ENCODE measurements at regions not wholly inside any gene's neighbourhood (a gene's known extent, or its start where the extent isn't known, plus 50 kb on each side); places are given as distances from the start of the nearest gene placed in this dataset.

GRCh38 chr13:71962735-71963134, 95.7 kb upstream of the DACH1 start:
- no peak overlapping the region for H3K4me3 ChIP-seq
- H3K4me1 ChIP-seq = no peaks in the 10 kb centered on the region
- intact Hi-C loops (cut with DNase I) = no loop called here
- H3K36me3 ChIP-seq = no peaks in the 10 kb centered on the region
- H3K27ac ChIP-seq = no peak overlapping the region
- DNase-seq (ENCODE audit: low spot score in 2 of 2) = no peak
- no peaks in the 10 kb centered on the region for H3K27me3 ChIP-seq
- TF ChIP-seq CTCF (IDR thresholded peaks at IDR 0.05) = no peak
- H3K9me3 ChIP-seq = no peaks in the 10 kb centered on the region

DNA sequence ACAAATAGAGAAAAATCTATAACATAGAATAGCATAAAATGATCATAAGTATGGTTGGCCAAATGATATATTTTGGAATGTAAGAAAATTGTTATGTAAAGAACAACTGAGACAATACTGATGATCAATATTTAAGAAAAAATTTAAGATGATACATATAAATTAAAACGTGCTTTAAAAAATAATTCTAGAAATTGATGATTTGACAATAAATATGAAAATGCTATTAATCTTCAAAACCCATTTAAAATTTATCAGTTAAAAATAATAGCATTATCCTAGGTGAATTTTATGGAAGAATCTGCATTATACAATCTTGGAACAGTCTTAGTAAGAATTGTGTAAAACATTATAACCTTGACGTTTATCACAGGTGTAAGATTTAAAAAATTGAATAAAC, 95.1 kb upstream of the DACH1 start:
- no peak overlapping the region for H3K27ac ChIP-seq
- no peak for DNase-seq (ENCODE audit: low spot score in 2 of 2)
- intact Hi-C loops (cut with DNase I) = no loop called here
- no peak for TF ChIP-seq CTCF (IDR thresholded peaks at IDR 0.05)
- H3K4me3 ChIP-seq = no peak overlapping the region
- no peaks in the 10 kb centered on the region for H3K4me1 ChIP-seq
- H3K36me3 ChIP-seq = no peaks in the 10 kb centered on the region
- no peaks in the 10 kb centered on the region for H3K27me3 ChIP-seq
- H3K9me3 ChIP-seq = no peaks in the 10 kb centered on the region

DNA sequence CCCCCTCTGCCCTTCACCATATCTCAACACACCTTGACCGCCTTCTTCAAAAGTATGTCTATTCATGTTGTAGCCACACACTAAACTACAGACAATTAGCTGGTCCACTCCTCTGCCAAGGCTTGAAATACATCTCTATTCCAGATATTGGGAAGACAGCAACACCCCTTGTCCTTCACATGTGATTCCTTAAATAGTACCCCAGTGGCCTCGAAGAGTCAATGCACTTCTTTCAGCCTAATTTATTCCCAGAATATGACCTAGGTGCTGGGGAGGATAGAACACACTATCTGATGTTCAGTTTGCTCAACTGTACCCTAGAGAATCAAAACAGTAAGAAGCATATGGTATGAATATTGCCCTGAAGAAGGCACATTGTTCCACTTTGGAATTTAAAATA, 82.4 kb upstream of the DACH1 start:
- Histone ChIP-seq H3K27ac (no peak overlapping the region), H3K4me1 (no peaks in the 10 kb centered on the region), H3K36me3 (no peaks in the 10 kb centered on the region), H3K9me3 (no peaks in the 10 kb centered on the region), H3K27me3 (no peaks in the 10 kb centered on the region), H3K4me3 (no peak overlapping the region)
- DNase-seq (ENCODE audit: low spot score in 2 of 2) = no peak
- intact Hi-C loops (cut with DNase I) = no loop called here
- TF ChIP-seq CTCF (IDR thresholded peaks at IDR 0.05) = no peak

GRCh38 chr13:71939186-71939585, 72.2 kb upstream of the DACH1 start:
- no peaks in the 10 kb centered on the region for H3K36me3 ChIP-seq
- no peaks in the 10 kb centered on the region for H3K4me1 ChIP-seq
- no peaks in the 10 kb centered on the region for H3K9me3 ChIP-seq
- intact Hi-C loops (cut with DNase I) = no loop called here
- no peak overlapping the region for H3K27ac ChIP-seq
- DNase-seq (ENCODE audit: low spot score in 2 of 2) = no peak
- no peak for TF ChIP-seq CTCF (IDR thresholded peaks at IDR 0.05)
- no peaks in the 10 kb centered on the region for H3K27me3 ChIP-seq
- no peak overlapping the region for H3K4me3 ChIP-seq

DNA sequence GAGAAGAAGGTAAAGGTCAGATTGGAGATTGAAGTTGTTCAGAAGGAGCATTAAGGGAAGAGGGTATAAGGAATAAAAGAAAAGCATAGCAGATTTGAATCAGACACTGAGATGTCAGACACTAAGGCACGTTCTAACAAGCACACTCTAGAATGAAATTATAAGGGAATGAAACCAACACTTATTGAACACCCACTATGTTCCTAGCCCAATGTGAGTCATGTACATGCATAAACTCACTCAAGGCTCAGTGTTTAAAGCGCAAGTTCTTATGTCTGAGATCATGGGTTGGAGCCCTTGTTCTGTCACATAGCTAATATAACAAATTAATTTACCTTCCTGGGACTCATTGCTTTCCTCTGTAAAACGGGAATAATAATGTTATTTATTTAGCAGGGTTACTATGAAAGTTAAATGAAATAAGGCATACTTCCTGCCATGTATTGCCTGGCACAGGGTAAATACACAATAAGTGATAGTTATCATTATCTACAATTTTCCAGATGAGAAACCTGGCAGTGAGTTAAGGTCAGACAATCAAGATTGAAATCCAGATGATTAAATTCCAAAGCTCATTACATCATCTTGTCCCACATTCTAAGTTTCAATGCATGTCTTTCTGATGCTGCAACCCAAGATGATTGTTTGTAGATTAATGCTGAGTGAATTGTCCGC, 68.3 kb upstream of the DACH1 start:
- intact Hi-C loops (cut with DNase I) = no loop called here
- no peak for TF ChIP-seq CTCF (IDR thresholded peaks at IDR 0.05)

DNA sequence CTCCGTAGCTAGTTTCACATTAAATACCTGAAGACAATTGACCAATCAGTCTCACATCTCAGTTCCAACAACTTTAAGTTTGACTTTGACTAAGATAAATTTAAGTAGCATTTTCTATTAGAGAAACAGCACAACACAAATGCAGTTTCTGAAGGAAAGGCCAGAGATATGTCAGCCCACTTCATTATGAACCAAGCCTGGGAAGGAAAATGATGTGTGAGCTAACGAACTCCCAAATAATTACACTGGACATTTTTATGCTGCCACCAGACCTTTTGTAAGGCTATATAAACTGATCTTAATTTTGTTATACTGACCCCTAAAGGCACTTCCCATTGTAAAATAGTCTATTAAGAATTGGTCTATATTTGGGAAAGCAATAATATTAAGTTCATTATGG, 57.9 kb upstream of the DACH1 start:
- no peaks in the 10 kb centered on the region for H3K27me3 ChIP-seq
- no peak overlapping the region for H3K27ac ChIP-seq
- TF ChIP-seq CTCF (IDR thresholded peaks at IDR 0.05) = no peak
- H3K9me3 ChIP-seq = no peaks in the 10 kb centered on the region
- no peaks in the 10 kb centered on the region for H3K36me3 ChIP-seq
- no peak for DNase-seq (ENCODE audit: low spot score in 2 of 2)
- no peaks in the 10 kb centered on the region for H3K4me1 ChIP-seq
- H3K4me3 ChIP-seq = no peak overlapping the region
- intact Hi-C loops (cut with DNase I) = no loop called here

More for the DNA sequence above, 68.3 kb upstream of the DACH1 start:
- Histone ChIP-seq H3K9me3 (no peaks in the 10 kb centered on the region), H3K36me3 (no peaks in the 10 kb centered on the region), H3K4me3 (no peak overlapping the region), H3K27ac (no peak overlapping the region), H3K4me1 (no peaks in the 10 kb centered on the region), H3K27me3 (no peaks in the 10 kb centered on the region)
- no peak for DNase-seq (ENCODE audit: low spot score in 2 of 2)
